Lower leg skin (tissue), 3 donors: ENCODE measurements at regions not wholly inside any gene's neighbourhood (a gene's known extent, or its start where the extent isn't known, plus 50 kb on each side); places are given as distances from the start of the nearest gene placed in this dataset.

Experiments
- CTCF ChIP-seq, 3 donors: fragments of 450-650 bp; IDR thresholded peaks; one replicate each; pipeline ENCODE4 v1.5.1; 2016; ENCODE audit warnings: antibody characterized with exemption in 3 of 3, mild to moderate bottlenecking in 3 of 3, moderate library complexity in 2 of 3
- POLR2A ChIP-seq, 2 donors: fragments of 450-650 bp; IDR thresholded peaks; one replicate each; pipeline ENCODE4 v1.6.1; 2016 to 2017; ENCODE audit warnings: antibody characterized with exemption in 2 of 2, mild to moderate bottlenecking in 1 of 2, moderate library complexity in 1 of 2

DNA sequence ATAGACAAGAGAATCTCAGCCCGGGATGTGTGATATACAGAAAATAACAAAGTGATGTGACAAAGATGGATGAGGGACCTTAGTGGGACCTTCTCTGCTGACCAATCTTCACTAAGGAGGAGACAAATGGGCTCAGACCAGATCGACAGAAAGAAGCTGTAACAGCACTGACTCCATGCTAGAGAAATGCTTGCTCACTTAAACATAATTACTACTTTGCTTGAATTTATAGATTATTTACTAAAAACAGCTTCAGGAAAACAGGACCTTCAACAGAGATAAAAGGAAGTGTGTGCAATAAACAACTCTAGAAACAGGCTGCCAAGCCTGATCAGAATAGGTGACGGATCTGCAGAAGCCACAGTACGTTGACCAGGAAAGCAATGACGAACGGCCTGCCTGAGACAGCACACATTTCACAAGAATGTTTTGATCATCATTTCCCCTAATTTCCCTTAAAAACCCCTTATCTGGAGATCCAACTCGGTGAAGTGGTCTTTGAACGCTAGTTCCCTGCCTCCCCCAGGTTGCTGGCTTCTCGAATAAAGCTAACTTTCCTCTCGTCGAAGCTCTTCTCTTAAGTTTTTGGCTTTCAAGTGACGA is 98.4 kb upstream of the STEAP1B start:
- TF ChIP-seq CTCF (IDR thresholded peaks at IDR 0.05) (no peak), POLR2A (IDR thresholded peaks at IDR 0.05) (no peak)
